Trophoblast cell (in vitro differentiated cells and primary cell): ENCODE measurements at regions not wholly inside any gene's neighbourhood (a gene's known extent, or its start where the extent isn't known, plus 50 kb on each side); places are given as distances from the start of the nearest gene placed in this dataset.

ENCODE experiments used
- DNase-seq, 2 donors: peaks; one replicate each; pipeline ENCODE4 v3.0.0-alpha.2; 2016
- H2AFZ ChIP-seq: 2 replicates; pipeline ENCODE4 v1.6.1; 2013; ENCODE audit warnings: low read length, moderate library complexity, mild to moderate bottlenecking; ENCODE audit not compliant: insufficient read depth, poor library complexity
- H2AK5ac ChIP-seq: 2 replicates; pipeline ENCODE4 v1.6.1; 2013; ENCODE audit warnings: mild to moderate bottlenecking, low read length
- H2BK120ac ChIP-seq: 2 replicates; pipeline ENCODE4 v1.6.1; 2013; ENCODE audit warnings: low read length, mild to moderate bottlenecking, moderate library complexity; ENCODE audit not compliant: insufficient read depth, poor library complexity
- H2BK12ac ChIP-seq: 2 replicates; pipeline ENCODE4 v1.6.1; 2013; ENCODE audit warnings: mild to moderate bottlenecking, low read length, moderate library complexity
- H2BK5ac ChIP-seq: 2 replicates; pipeline ENCODE4 v1.6.1; 2013; ENCODE audit warnings: low read length, low read depth, moderate library complexity, mild to moderate bottlenecking; ENCODE audit not compliant: poor library complexity
- H3K14ac ChIP-seq: 2 replicates; pipeline ENCODE4 v1.6.1; 2013; ENCODE audit warnings: mild to moderate bottlenecking, low read length
- H3K18ac ChIP-seq: 2 replicates; pipeline ENCODE4 v1.6.1; 2013; ENCODE audit warnings: mild to moderate bottlenecking, low read length
- H3K23ac ChIP-seq: 2 replicates; pipeline ENCODE4 v1.6.1; 2013; ENCODE audit warnings: low read length
- H3K27ac ChIP-seq: 2 replicates; pipeline ENCODE4 v1.5.1; 2013; ENCODE audit warnings: low read depth, mild to moderate bottlenecking, inconsistent platforms, low read length, moderate library complexity
- H3K27me3 ChIP-seq: 2 replicates; pipeline ENCODE4 v1.6.1; 2013; ENCODE audit warnings: inconsistent platforms, mild to moderate bottlenecking, low read length, moderate library complexity; ENCODE audit not compliant: insufficient read depth
- H3K36me3 ChIP-seq, 2 experiments: 1 replicate in 1 of 2; 2 replicates in 1 of 2; pipeline ENCODE4 v1.6.1; 2013; ENCODE audit warnings: low read length in 2 of 2, mild to moderate bottlenecking in 2 of 2, moderate library complexity in 1 of 2; ENCODE audit not compliant: insufficient read depth in 2 of 2, control insufficient read depth in 1 of 2
- H3K4ac ChIP-seq: 2 replicates; pipeline ENCODE4 v1.6.1; 2013; ENCODE audit warnings: low read depth, mild to moderate bottlenecking, low read length, moderate library complexity
- H3K4me1 ChIP-seq, 2 experiments: 1 replicate in 1 of 2; 2 replicates in 1 of 2; pipeline ENCODE4 v1.6.1; 2013; ENCODE audit warnings: low read length in 2 of 2, mild to moderate bottlenecking in 2 of 2, moderate library complexity in 1 of 2; ENCODE audit not compliant: insufficient read depth in 2 of 2, control insufficient read depth in 1 of 2
- H3K4me2 ChIP-seq: 2 replicates; pipeline ENCODE4 v1.6.1; 2013; ENCODE audit warnings: inconsistent platforms, mild to moderate bottlenecking, low read length, moderate library complexity
- H3K4me3 ChIP-seq: 2 replicates; pipeline ENCODE4 v1.5.1; 2013; ENCODE audit warnings: mild to moderate bottlenecking, low read depth, low read length, inconsistent platforms
- H3K79me1 ChIP-seq: one replicate; pipeline ENCODE4 v1.6.1; 2013; ENCODE audit warnings: low read length
- H3K79me2 ChIP-seq: 2 replicates; pipeline ENCODE4 v1.6.1; 2013; ENCODE audit warnings: low read length, mild to moderate bottlenecking; ENCODE audit not compliant: control insufficient read depth, insufficient read depth, poor library complexity
- H3K9ac ChIP-seq: 2 replicates; pipeline ENCODE4 v1.6.1; 2013; ENCODE audit warnings: mild to moderate bottlenecking, low read length
- H3K9me3 ChIP-seq: 2 replicates; pipeline ENCODE4 v1.6.1; 2013; ENCODE audit warnings: low read depth, mild to moderate bottlenecking, control low read depth, inconsistent platforms, low read length; ENCODE audit not compliant: insufficient read depth
- H4K12ac ChIP-seq: 2 replicates; pipeline ENCODE4 v1.6.1; 2013; ENCODE audit warnings: low read depth, mild to moderate bottlenecking, low read length, moderate library complexity
- H4K8ac ChIP-seq: 2 replicates; pipeline ENCODE4 v1.6.1; 2013; ENCODE audit warnings: low read depth, mild to moderate bottlenecking, low read length, moderate library complexity
- H4K91ac ChIP-seq: one replicate; pipeline ENCODE4 v1.6.1; 2013; ENCODE audit warnings: low read depth, mild to moderate bottlenecking, low read length, moderate library complexity
- WGBS: extraction: QIAGEN DNeasy Blood & Tissue Kit; methylation state at CpG from one replicate; pipeline ENCODE4 v1.1.7; 2013; ENCODE audit warnings: missing lambda C conversion rate; ENCODE audit not compliant: insufficient read length, insufficient coverage; ENCODE audit errors: extremely low coverage; 5-methylcytosine and 5-hydroxymethylcytosine counted together

GRCh38 chr22:49142296-49142695 lies 685.4 kb downstream of the BRD1 start:
- Histone ChIP-seq H3K23ac (no peak overlapping the region), H3K4ac (no peak overlapping the region), H2BK5ac (no peak overlapping the region), H3K18ac (no peak overlapping the region), H3K4me2 (no peak overlapping the region), H3K27me3 (no peaks in the 10 kb centered on the region), H3K4me1 (no peaks in the 10 kb centered on the region), H3K4me3 (no peak overlapping the region), H2BK120ac (no peak overlapping the region), H3K79me1 (no peaks in the 10 kb centered on the region), H3K27ac (no peak overlapping the region), H3K79me2 (no peaks in the 10 kb centered on the region), H3K9me3 (no peaks in the 10 kb centered on the region), H3K36me3 (no peaks in the 10 kb centered on the region), H2AK5ac (no peak overlapping the region), H2BK12ac (no peak overlapping the region), H2AFZ (no peak overlapping the region), H3K14ac (no peak overlapping the region), H4K8ac (no peak overlapping the region), H4K91ac (no peak overlapping the region), H3K9ac (no peak overlapping the region), H4K12ac (no peak overlapping the region)
- no peak for DNase-seq
- no CpG with 5 or more reads among the region's 15 CpGs for WGBS

GRCh38 chr22:49141761-49142160 lies 685.9 kb downstream of the BRD1 start:
- H3K36me3 ChIP-seq, result no peaks in the 10 kb centered on the region
- H3K18ac ChIP-seq, result no peak overlapping the region
- H4K91ac ChIP-seq, result no peak overlapping the region
- no peak for DNase-seq
- no CpG with 5 or more reads among the region's 11 CpGs for WGBS
- H3K79me2 ChIP-seq, result no peaks in the 10 kb centered on the region
- H2BK120ac ChIP-seq, result no peak overlapping the region
- H3K9me3 ChIP-seq, result no peaks in the 10 kb centered on the region
- H3K4ac ChIP-seq, result no peak overlapping the region
- H4K12ac ChIP-seq, result no peak overlapping the region
- no peak overlapping the region for H4K8ac ChIP-seq
- no peak overlapping the region for H3K9ac ChIP-seq
- no peak overlapping the region for H2AFZ ChIP-seq
- H3K4me2 ChIP-seq, result no peak overlapping the region
- no peak overlapping the region for H3K4me3 ChIP-seq
- no peak overlapping the region for H3K23ac ChIP-seq
- H2BK12ac ChIP-seq, result no peak overlapping the region
- H3K79me1 ChIP-seq, result no peaks in the 10 kb centered on the region
- no peaks in the 10 kb centered on the region for H3K4me1 ChIP-seq
- H2BK5ac ChIP-seq, result no peak overlapping the region
- no peak overlapping the region for H3K14ac ChIP-seq
- H3K27ac ChIP-seq, result no peak overlapping the region
- H2AK5ac ChIP-seq, result no peak overlapping the region
- H3K27me3 ChIP-seq, result no peaks in the 10 kb centered on the region

GRCh38 chr22:49140911-49141665 lies 686.6 kb downstream of the BRD1 start:
- Histone ChIP-seq H2BK5ac (no peak overlapping the region), H2BK120ac (no peak overlapping the region), H3K9ac (no peak overlapping the region), H3K23ac (no peak overlapping the region), H3K4me1 (no peaks in the 10 kb centered on the region), H2BK12ac (no peak overlapping the region), H3K14ac (no peak overlapping the region), H3K4me2 (no peak overlapping the region), H3K18ac (no peak overlapping the region), H2AFZ (no peak overlapping the region), H3K36me3 (no peaks in the 10 kb centered on the region), H4K91ac (no peak overlapping the region), H3K4me3 (no peak overlapping the region), H2AK5ac (no peak overlapping the region), H4K12ac (no peak overlapping the region), H3K4ac (no peak overlapping the region), H3K27ac (no peak overlapping the region), H3K79me2 (no peaks in the 10 kb centered on the region), H3K79me1 (no peaks in the 10 kb centered on the region), H3K27me3 (no peaks in the 10 kb centered on the region), H4K8ac (no peak overlapping the region), H3K9me3 (no peaks in the 10 kb centered on the region)
- no peak for DNase-seq
- no CpG with 5 or more reads among the region's 24 CpGs for WGBS

- Histone ChIP-seq H3K9ac (no peak overlapping the region), H2BK5ac (no peak overlapping the region), H3K18ac (no peak overlapping the region), H3K23ac (no peak overlapping the region), H3K79me1 (no peaks in the 10 kb centered on the region), H3K27me3 (no peaks in the 10 kb centered on the region), H4K8ac (no peak overlapping the region), H3K9me3 (no peaks in the 10 kb centered on the region), H3K4ac (no peak overlapping the region), H2AFZ (no peak overlapping the region), H3K4me1 (no peaks in the 10 kb centered on the region), H3K14ac (no peak overlapping the region), H3K27ac (no peak overlapping the region), H2AK5ac (no peak overlapping the region), H3K36me3 (no peaks in the 10 kb centered on the region), H3K4me2 (no peak overlapping the region), H4K91ac (no peak overlapping the region), H2BK12ac (no peak overlapping the region), H4K12ac (no peak overlapping the region), H2BK120ac (no peak overlapping the region), H3K79me2 (no peaks in the 10 kb centered on the region), H3K4me3 (no peak overlapping the region)
- DNase-seq, result no peak
- WGBS, result no CpG with 5 or more reads among the region's 15 CpGs
Measured at GRCh38 chr22:49139492-49140151, 688.1 kb downstream of the BRD1 start.
